ENCODE measurements at regions not wholly inside any gene's neighbourhood (a gene's known extent, or its start where the extent isn't known, plus 50 kb on each side); places are given as distances from the start of the nearest gene placed in this dataset.

DNA sequence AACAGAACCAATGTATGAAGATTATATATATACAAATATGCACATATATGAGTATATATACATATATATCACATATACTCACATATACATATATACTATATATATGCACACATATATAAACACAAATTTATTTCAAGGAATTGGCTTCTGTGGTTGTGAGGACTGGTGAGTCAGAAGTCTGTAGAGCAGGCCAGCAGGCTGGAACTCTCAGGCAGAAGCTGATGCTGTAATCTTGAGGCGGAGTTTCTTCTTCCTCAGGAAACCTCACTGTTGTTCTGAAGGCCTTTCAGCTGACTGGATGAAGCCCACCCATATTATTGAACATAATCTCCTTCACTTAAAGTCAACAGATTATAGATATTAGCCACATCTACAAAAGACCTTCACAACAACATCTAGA lies 143.9 kb upstream of the CREB1 start:
- TF ChIP-seq, protein P1, sequence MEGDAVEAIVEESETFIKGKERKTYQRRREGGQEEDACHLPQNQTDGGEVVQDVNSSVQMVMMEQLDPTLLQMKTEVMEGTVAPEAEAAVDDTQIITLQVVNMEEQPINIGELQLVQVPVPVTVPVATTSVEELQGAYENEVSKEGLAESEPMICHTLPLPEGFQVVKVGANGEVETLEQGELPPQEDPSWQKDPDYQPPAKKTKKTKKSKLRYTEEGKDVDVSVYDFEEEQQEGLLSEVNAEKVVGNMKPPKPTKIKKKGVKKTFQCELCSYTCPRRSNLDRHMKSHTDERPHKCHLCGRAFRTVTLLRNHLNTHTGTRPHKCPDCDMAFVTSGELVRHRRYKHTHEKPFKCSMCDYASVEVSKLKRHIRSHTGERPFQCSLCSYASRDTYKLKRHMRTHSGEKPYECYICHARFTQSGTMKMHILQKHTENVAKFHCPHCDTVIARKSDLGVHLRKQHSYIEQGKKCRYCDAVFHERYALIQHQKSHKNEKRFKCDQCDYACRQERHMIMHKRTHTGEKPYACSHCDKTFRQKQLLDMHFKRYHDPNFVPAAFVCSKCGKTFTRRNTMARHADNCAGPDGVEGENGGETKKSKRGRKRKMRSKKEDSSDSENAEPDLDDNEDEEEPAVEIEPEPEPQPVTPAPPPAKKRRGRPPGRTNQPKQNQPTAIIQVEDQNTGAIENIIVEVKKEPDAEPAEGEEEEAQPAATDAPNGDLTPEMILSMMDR (IDR thresholded peaks at IDR 0.05) = no peak
- Histone ChIP-seq H3K36me3 (no peaks in the 10 kb centered on the region), H3K27ac (no peak overlapping the region), H3K9me3 (peaks cover 0 to 13% of the 10 kb centered on the region in 2 donors), H3K27me3 (no peaks in the 10 kb centered on the region), H3K4me1 (no peaks in the 10 kb centered on the region), H3K4me3 (no peak overlapping the region)
- no peak for DNase-seq (ENCODE audit: low spot score in 2 of 2)
- intact Hi-C loops (cut with DNase I) = no loop called here

DNA sequence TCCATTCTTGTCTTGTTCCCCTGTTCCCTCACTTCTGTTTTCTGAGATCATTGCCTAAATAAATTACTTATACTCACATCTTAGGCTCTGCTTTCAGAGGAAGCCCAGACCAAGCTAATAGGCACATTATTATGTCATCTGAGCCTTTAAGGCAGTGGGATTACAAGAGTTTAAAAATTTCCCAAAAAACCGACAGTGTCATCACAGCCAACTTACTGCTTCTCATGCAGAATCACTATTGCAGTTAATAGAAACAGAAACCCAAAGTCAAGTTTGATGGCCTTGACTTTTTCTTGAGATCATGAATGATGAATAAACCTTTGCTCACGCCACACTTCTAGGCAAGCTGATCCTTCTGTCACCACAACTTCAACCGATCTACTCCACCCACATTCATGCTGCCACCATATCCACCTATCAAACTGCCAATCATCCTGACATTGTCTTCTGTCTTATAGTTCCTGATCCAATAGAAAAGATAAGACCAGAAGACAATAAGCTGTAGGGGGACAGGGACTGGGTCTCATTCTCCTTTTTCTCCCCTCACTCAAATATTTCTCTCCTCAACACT lies 142.7 kb upstream of the CREB1 start:
- TF ChIP-seq, protein P1 (IDR thresholded peaks at IDR 0.05) = no peak
- no peak overlapping the region for H3K27ac ChIP-seq
- peaks cover 0 to 10% of the 10 kb centered on the region in 2 donors for H3K9me3 ChIP-seq
- no peaks in the 10 kb centered on the region for H3K36me3 ChIP-seq
- intact Hi-C loops (cut with DNase I) = no loop called here
- DNase-seq (ENCODE audit: low spot score in 2 of 2) = no peak
- H3K4me3 ChIP-seq = no peak overlapping the region
- no peaks in the 10 kb centered on the region for H3K4me1 ChIP-seq
- H3K27me3 ChIP-seq = no peaks in the 10 kb centered on the region

DNA sequence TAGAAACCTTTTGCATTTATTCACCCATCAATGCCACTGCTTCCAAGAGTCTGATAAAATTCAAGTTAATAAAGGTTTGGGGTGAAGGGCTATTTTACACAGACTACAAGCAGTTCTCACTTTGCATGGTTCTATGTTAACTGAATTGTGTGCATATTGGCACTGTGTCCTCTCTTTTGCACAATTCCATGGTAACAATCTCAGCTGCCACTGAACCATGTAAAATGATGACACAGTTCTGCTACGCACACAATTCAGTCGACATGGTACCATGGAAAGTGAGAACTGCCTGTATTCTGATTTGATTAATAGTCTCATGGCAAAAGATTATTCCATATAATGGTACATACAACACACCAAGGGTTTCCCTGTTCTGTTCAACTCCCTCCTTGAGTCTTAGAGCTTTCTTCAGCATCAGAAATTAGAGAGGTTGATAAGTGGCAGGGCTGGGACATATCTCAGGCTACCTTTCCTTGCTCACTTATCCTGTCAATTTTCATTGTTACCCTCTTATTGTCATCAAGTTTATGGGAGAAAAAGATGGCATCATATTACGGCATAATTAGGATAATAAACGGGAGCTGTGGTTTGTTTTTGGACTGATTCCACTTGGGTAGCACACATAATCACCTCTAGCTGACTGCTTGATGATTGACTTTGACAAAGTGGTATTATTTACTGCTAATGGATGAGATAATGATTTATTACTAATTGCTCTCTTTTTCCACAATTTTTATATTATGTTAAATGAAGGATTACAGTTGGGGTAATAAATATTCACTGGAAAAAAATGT lies 139.3 kb upstream of the CREB1 start:
- Histone ChIP-seq H3K36me3 (no peaks in the 10 kb centered on the region), H3K27ac (no peak overlapping the region), H3K4me3 (no peak overlapping the region), H3K4me1 (no peaks in the 10 kb centered on the region), H3K9me3 (no peaks in the 10 kb centered on the region), H3K27me3 (no peaks in the 10 kb centered on the region)
- intact Hi-C loops (cut with DNase I) = no loop called here
- TF ChIP-seq, protein P1 (IDR thresholded peaks at IDR 0.05) = no peak
- no peak for DNase-seq (ENCODE audit: low spot score in 2 of 2)

DNA sequence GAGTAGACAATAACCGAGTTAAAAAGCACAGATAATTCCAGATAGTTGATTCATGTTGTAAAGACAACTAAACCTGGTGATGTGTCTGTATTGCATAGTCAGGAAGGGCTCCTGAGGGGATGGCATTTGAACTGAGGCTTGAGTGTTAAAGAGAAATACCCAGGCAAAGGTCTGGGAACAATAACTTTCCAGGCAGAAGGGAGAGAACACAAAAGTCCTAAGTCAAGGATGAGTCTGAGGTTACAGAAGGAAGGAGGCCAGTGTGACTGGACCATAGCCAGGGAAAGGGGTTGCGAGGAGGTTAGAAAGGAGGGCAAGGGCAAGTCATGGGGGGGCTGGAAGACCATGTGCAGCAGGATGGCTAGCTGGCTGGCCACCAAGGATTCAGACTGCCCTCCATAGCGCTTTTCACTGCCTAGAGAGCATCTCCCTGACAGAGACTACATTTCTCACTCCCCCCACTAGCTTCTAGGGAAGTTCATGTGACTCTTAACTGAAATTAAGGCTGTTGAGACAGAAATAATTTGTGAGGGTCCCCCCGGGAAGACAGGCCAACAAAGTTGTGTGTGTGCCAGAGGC lies 135.5 kb upstream of the CREB1 start:
- Histone ChIP-seq H3K4me3 (no peak overlapping the region), H3K27ac (no peak overlapping the region), H3K27me3 (no peaks in the 10 kb centered on the region), H3K36me3 (no peaks in the 10 kb centered on the region), H3K4me1 (no peaks in the 10 kb centered on the region), H3K9me3 (no peaks in the 10 kb centered on the region)
- intact Hi-C loops (cut with DNase I) = no loop called here
- no peak for DNase-seq (ENCODE audit: low spot score in 2 of 2)
- TF ChIP-seq, protein P1 (IDR thresholded peaks at IDR 0.05) = no peak

DNA sequence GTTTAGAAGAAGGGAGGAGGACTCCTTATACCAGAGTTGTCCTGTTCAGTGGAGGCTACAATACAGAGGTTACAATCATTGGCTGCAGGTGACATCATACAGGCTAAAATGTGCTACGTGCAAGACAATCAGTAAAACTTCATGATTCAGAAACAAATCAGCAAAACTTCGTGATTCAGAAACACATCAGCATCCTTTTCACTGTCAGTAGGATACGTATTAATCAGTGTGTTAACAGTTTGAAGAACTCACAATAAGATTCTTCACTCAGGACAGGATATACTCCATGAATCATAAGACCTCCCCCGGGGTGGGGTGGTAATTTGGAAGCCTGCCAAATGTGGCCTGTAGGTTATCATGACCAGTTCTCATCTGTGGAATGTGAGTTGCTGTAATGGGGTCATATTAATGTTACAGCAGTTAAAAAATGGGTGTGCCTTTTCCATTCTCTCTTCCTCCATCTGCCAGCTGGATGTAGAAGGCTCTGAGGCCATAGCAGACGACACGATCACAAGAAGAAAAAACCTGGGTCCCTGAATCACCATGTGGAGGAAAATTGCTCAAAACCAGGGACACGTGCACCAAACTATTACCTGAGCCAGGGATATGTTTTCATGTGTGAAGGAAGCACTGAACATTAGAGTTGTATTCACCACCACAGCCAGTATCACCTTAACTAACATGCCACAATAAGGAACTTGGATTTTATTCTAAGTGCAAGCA lies 134.8 kb upstream of the CREB1 start:
- intact Hi-C loops (cut with DNase I) = no loop called here
- no peak overlapping the region for H3K4me3 ChIP-seq
- no peaks in the 10 kb centered on the region for H3K36me3 ChIP-seq
- H3K4me1 ChIP-seq = no peaks in the 10 kb centered on the region
- TF ChIP-seq, protein P1 (IDR thresholded peaks at IDR 0.05) = no peak
- H3K27ac ChIP-seq = no peak overlapping the region
- H3K27me3 ChIP-seq = no peaks in the 10 kb centered on the region
- DNase-seq (ENCODE audit: low spot score in 2 of 2) = no peak
- no peaks in the 10 kb centered on the region for H3K9me3 ChIP-seq

All from ascending aorta (tissue), 2 donors.